ENCODE measurements at regions not wholly inside any gene's neighbourhood (a gene's known extent, or its start where the extent isn't known, plus 50 kb on each side); places are given as distances from the start of the nearest gene placed in this dataset.

GRCh38 chr6:120852293-120852849 is 481.9 kb downstream of the TBC1D32 start:
- TF ChIP-seq CTCF (conservative IDR thresholded peaks at IDR 0.05; ENCODE audit: low read length) (no peak), EZH2phosphoT487 (IDR thresholded peaks at IDR 0.05; ENCODE audit: borderline replicate concordance, low read depth, low read length) (no peak)
